Hematopoietic multipotent progenitor cell treated with erythropoietin and hydrocortisone succinate and interleukin-3 and kit ligand, for 17 days (in vitro differentiated cells): ENCODE measurements at regions not wholly inside any gene's neighbourhood (a gene's known extent, or its start where the extent isn't known, plus 50 kb on each side); places are given as distances from the start of the nearest gene placed in this dataset.

ENCODE experiments used
- DNase-seq: peaks from one replicate; pipeline ENCODE4 v3.0.0-alpha.2; 2015; ENCODE audit warnings: low spot score

DNA sequence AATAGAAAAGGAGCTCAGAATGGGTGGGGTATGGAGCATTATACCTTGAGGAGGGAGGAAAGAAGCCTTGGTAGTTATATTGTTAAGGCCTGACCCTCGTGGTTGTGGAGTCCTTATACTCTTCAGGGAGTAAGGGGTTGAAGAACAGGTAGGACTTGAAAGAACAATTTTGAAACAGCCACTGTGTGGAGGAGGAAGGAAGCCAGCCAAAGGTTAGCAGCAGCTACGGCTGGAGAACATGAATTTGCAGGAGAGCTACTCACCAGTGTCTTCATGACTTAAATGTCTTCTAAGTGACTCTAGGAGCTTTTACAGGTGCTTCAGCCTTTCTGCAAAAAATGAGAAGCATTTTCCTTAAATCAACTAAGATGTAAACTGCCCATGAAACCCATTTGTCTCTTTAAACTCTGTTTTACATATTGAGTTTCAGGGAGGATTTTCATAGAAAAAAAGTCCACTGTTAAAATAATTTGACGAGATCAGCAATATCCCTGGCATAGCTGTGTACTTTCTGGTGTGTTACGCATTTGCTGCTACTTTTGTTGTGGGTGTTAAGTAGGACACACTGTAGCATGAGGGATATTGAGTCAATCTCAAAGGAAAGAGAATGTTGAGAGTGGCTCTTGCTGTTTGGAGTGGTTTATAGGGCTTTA lies 110.6 kb upstream of the ELL2 start:
- DNase-seq = no peak

GRCh38 chr5:96070622-96071225 lies 109.1 kb upstream of the ELL2 start:
- no peak for DNase-seq

DNA sequence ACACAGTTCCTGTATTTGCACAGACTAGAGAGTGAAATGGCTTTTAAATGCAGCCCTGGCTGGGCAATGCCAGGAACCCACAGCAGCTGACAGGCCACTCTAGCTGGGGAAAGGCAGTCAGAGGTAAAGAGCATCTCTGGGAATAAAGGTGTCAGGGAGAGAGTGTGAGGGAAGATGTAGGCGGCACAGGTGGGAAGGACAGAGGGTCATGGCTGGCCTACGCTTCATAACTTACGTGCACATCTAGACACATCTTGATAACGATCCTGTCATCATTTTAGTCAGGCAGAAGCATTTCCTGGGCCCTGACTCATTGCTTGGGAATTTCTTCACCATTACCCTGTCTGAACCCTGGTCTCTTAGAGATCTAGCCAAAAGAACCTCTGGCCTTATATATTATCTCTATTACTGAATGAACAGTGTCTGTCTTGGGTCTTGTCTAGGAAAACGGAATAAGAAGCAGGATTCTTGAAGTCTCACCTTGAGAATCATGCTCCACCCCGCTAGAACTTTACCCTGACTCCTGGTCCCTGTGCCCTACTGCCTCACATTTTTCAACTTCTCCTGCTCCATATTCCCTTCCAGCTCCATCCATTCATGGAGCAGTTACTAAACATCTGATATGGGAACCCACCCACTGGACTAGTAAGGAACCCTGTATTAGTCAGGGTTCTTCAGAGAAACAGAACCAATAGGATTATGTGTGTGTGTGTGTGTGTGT lies 106.4 kb upstream of the ELL2 start:
- no peak for DNase-seq

DNA sequence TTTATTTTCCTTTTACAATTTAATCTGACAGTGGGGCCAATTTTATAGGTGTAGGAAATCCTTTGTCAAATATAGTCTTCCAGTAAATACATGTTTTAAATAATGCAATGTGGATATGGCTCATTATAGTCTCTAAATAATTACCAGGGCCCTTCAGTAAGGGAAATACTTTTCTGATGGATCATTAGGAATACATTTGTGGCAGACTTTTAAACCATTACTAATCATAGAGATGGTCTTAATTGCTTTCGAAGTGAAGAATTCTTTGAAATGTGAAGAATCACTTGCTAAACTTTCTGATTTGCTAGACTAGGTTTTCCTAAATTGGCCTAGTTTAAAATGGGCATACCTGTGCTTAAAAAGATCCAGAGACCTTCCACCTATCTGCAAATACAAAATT lies 105.6 kb upstream of the ELL2 start:
- no peak for DNase-seq

GRCh38 chr5:96066386-96066719 lies 104.7 kb upstream of the ELL2 start:
- no peak for DNase-seq

DNA sequence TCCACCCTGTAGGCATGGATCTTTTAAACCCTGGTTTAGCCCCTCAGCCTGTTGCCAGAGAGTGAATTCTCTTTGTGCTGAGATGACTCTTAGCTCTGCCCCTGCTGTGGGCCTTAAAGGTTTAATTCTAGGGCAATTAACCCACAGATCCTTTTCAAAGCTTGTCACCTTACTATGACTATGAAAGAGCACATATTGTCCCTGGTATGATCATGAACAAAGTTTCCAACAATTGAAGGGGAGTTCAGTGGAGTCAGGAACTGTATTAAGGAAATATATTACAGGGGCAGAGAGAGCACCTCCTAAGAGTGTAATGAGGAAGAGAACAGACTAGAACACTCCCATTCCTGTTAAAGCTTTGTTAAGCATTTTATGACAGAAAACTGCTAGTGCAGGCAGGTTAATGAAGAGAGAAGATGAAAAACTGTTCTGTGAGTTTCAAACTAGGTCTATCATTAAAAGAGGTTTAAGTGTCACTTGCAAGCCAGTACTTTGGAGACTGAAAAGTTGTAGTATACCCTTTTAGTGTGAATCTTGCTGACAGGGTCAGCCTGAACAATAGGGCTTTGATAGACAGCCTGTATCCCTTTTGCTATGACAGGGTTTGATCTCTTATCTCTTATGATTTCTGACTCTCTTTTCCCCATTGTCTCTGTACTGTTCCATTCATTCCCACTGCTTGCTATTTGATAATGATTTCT lies 104.2 kb upstream of the ELL2 start:
- no peak for DNase-seq

DNA sequence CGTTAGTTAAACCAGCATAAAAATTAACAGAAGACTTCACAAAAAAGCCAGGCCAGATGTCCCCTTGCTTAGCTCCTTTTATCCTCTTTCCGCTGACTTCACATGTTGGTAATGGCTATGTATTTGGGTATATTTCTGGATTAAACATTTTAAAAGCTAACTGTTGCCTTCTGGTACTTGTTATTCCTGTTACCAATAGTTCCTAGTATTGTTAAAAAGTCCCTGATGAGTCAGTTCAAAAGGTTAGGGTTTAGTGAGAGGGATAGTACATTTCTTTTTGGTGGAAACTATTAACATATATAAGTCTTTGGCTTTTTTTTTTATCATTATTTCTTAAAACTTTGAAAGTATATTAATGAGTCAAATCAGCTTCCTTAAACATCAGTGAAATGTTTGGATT lies 103.2 kb upstream of the ELL2 start:
- DNase-seq = no peak

DNA sequence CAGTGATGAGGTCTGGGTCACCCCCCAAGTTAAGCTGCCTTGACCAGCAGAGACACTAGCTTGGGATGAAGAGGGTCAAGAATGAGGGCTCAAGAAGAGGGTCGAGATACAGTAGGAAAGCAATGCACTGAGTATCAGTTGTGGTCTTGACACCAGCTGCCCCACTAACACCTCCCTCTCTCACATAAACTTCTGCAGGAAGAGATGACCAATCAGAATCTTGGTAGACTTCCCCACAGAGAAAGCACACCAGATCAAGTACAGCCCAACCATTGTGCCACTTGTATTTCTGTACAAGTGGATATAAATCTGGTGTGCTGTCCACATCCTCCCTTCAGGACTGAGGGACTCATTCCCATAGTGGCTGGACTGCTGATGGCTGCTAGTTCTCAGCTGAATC lies 101.2 kb upstream of the ELL2 start:
- no peak for DNase-seq

GRCh38 chr5:96058084-96058483 lies 96.4 kb upstream of the ELL2 start:
- no peak for DNase-seq

DNA sequence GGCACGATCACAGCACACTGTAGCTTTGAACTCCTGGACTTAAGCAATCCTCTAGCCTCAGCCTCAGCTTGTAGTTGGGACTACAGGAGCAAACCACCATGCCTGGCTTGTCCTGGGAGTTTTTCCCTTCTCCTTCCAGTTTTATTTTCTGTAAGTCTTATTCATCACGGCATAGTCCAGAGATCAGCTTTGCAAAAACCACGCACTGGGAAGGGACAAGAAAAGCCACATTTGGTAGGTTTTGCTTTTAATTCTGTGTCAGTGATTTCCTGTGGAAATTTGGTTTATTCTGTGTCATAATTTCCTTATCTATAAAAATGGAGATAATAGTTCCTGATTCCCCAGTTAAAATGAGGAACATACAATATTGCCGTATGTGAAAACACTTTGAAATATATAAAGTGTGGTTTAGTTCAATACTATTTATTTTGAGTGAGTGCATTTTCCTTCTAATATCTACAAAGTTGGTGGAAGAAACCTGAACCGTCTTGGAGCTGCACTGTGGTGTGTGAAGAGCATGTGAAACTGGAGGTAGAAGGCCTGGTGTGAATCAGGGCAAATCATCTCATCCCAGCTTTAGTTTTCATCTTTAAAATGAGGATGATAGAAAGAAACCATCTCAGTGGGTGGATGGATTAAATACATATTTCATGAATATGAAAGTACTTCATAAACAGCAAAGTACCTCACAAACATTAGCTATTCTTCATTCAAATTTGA lies 92.8 kb upstream of the ELL2 start:
- DNase-seq = no peak

DNA sequence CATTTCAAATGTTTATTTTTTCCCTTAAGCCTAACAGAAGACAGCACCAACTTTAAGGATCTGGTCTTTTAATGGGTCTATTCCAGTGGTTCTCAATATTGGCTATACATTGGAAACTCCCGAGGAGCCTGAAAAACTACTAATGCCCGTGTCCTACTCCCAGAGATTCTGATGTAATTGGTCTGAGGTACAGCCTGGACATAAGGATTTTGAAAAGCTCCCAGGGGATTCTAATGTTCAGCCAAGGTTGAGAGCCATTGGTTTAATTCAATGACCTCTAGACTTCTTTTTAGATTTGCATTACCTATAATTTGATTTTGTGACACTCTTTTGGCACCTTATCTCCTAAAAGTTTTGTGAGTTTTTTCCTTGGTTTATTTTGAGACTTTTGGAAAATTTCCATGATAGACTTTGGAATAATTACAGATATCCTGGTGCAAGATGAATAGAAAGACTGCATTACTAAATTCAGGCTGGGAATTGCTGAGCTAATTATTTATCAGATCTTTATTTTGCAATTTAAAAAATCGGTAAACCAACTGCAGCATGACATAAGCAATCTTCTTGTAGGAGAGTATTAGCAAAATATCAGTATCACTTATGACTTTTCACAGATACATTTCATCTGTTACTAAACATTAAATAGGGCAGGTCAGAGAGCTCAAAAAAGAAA lies 91.5 kb upstream of the ELL2 start:
- DNase-seq = no peak

- no peak for DNase-seq
Measured at GRCh38 chr5:96052374-96052773, 90.7 kb upstream of the ELL2 start.

- DNase-seq = no peak
Measured at GRCh38 chr5:96051401-96051830, 89.8 kb upstream of the ELL2 start.

GRCh38 chr5:96050273-96050880 lies 88.7 kb upstream of the ELL2 start:
- DNase-seq = no peak

DNA sequence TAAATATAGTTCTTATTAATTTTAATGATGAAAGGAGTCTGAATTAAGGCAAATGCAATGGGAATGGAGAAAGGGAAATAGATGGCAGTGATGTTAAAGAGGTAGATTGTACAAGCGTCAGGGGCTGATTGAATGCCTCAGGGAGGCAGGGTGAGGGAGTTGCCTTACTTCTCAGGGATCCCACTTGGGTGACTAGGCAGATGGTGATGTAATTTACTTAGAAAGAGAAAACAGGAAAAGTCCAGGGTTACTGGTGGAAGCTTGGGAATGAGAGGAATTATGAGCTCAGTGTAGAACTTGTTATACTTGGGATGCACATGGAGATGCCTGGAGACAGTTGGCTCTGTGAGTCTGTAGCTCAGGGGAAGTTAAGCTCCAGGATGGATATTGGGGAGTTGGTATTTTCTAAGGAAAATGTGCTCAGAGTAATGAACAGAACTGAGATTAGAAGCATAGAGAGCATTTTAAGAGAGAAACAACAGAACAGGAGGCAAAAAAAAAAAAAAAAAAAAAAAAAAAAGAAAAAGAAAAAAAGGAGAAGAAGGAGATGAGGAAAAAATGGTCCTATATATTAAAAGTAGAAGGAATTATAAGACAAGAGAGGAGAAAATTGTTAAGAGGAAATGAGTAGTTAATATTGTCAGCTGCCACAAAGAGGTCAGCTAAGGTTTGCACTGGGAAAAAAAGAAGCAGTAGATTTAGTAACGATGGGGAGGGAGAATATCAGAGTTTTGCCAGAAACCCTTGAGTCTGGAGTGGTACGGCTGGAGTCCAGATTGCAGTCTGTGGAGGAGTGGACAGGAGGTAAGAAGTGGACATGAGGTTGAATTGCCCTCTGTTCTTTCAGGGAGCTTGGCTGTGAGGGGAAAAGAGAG lies 88.0 kb upstream of the ELL2 start:
- DNase-seq = no peak

DNA sequence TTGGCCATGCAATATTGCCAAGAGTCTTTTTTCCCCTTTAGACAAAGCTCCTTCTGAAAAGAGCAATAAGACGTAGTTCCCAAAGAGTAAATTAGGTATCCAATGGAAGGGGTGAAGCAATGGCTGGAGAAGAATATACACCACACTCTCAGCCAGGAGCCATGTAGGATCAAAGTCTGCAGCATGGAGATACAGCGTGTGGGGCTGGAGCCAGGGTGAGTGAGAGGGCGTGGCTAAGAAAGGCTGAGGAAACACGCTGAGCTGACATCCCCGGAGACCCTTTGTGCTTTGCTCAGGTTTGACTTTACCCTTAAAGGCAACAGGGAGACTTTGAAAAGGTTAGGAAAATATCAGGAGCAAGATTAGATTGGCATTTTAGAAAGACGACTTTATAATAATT lies 87.1 kb upstream of the ELL2 start:
- no peak for DNase-seq

DNA sequence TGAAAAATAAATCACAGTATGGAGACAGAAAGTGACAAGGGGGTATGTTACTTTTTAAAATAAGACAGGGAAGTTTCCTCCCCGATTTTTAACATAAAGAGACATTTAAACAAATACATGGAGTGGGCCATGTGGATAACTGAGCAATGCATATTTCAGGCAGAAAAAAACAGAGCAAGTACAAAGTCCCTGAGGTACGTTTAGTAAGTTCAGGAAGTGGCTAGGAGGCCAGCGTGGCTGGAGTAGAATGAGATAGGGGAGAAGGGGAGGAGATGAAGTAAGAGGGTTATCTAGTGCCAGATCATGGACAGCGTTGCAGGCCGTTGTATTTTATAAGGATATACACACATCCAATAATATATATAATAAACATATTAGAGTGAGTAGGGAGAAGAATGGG lies 84.2 kb upstream of the ELL2 start:
- DNase-seq = no peak

- no peak for DNase-seq
Measured at GRCh38 chr5:96043446-96043845, 81.8 kb upstream of the ELL2 start.

- DNase-seq = no peak
Measured at GRCh38 chr5:96037128-96037527, 75.5 kb upstream of the ELL2 start.

- no peak for DNase-seq
Measured at GRCh38 chr5:96036301-96036700, 74.7 kb upstream of the ELL2 start.
